ENCODE measurements at regions not wholly inside any gene's neighbourhood (a gene's known extent, or its start where the extent isn't known, plus 50 kb on each side); places are given as distances from the start of the nearest gene placed in this dataset.

- H3K4me2 ChIP-seq (ENCODE audit: insufficient read depth in 1 of 2, low read depth in 2 of 2, low read length in 2 of 2), result no peak overlapping the region
- no peak overlapping the region for H4K91ac ChIP-seq (replicated peaks; ENCODE audit: insufficient read length, low read length)
- TF ChIP-seq MAX (IDR thresholded peaks at IDR 0.05) (no peak), USF2 (IDR thresholded peaks at IDR 0.05; ENCODE audit: low read length) (no peak), CHD2 (IDR thresholded peaks at IDR 0.05; ENCODE audit: low read length) (no peak), ATF3 (IDR thresholded peaks at IDR 0.05; ENCODE audit: insufficient read depth, low read depth, low read length) (no peak), POU5F1 (IDR thresholded peaks at IDR 0.05; ENCODE audit: low read depth, low read length) (no peak), SRF (IDR thresholded peaks at IDR 0.05; ENCODE audit: low read depth, low read length) (no peak)
- no peak overlapping the region for H3K4me3 ChIP-seq (ENCODE audit: extremely low read depth in 1 of 4, insufficient read depth in 2 of 4, low read depth in 3 of 4, low read length in 4 of 4)
- no peak overlapping the region for H3K18ac ChIP-seq (ENCODE audit: extremely low read depth, low read length)
- no peak overlapping the region for H2AK5ac ChIP-seq (ENCODE audit: low read depth, low read length)
- H4K20me1 ChIP-seq (replicated peaks in 1 of 2; ENCODE audit: control insufficient read depth in 1 of 2, insufficient read depth in 2 of 2, low read length in 2 of 2), result no peaks in the 10 kb centered on the region
- CTCF ChIA-PET (ENCODE audit: partially characterized antibody), result interaction anchor here (0.6 to 1.5 kb wide), 4 partner anchors 49 to 309 kb away, joined by 3 to 6 read pairs (median 4); no protein-coding TSS in a partner anchor
- H3K9me3 ChIP-seq (ENCODE audit: insufficient read depth in 2 of 2, low read depth in 1 of 2, low read length in 1 of 2), result peaks cover 0 to 5% of the 10 kb centered on the region in 2 experiments; a peak in 1 of 4 replicates
- H3K79me2 ChIP-seq (ENCODE audit: control insufficient read depth in 1 of 2, insufficient read depth in 2 of 2, low read length in 2 of 2), result no peaks in the 10 kb centered on the region
- POLR2A ChIA-PET (ENCODE audit: partially characterized antibody), result no interaction called here
- 87% methylated on average over 3 of the region's 3 CpGs; no CpG with 5 or more reads in 1 of the 2 experiments for whole genome bisulfite sequencing, 2 experiments (ENCODE audit: extremely low coverage in 1 of 2, insufficient coverage in 1 of 2, insufficient read length in 1 of 2, insufficient replicate concordance in 2 of 2, low coverage in 1 of 2, low lambda C conversion rate in 2 of 2, missing lambda C conversion rate in 1 of 2)
- H2AFZ ChIP-seq (ENCODE audit: low read length), result no peak overlapping the region
- no peak overlapping the region for H2BK120ac ChIP-seq (replicated peaks; ENCODE audit: low read depth, low read length)
- no peak overlapping the region for H3K56ac ChIP-seq (replicated peaks; ENCODE audit: insufficient read length, low read depth, low read length)
- no peak overlapping the region for H3K23ac ChIP-seq (ENCODE audit: insufficient read length)
- H3K14ac ChIP-seq (ENCODE audit: insufficient read length), result no peak overlapping the region
- H3K23me2 ChIP-seq (ENCODE audit: low read depth, low read length), result no peaks in the 10 kb centered on the region
- H2BK20ac ChIP-seq (ENCODE audit: low read length), result no peak overlapping the region
- FAIRE-seq (no peak), DNase-seq (ENCODE audit: low read depth in 1 of 2, low spot score in 2 of 2) (no peak)
- H2BK12ac ChIP-seq (ENCODE audit: low read depth, low read length), result no peak overlapping the region
- H3K27me3 ChIP-seq (replicated peaks in 1 of 4; ENCODE audit: control insufficient read depth in 3 of 4, extremely low read depth in 1 of 4, insufficient read depth in 3 of 4, low read length in 3 of 4), result no peaks in the 10 kb centered on the region
- no peak overlapping the region for H3K9ac ChIP-seq (replicated peaks in 1 of 4; ENCODE audit: extremely low read depth in 1 of 4, low read depth in 3 of 4, low read length in 3 of 4)
- H2BK15ac ChIP-seq (ENCODE audit: low read length), result no peak overlapping the region
- H2BK5ac ChIP-seq (ENCODE audit: low read depth, low read length), result no peak overlapping the region
- H4K8ac ChIP-seq (ENCODE audit: extremely low read depth, insufficient read depth, low read length), result no peak overlapping the region
- no peaks in the 10 kb centered on the region for H3K36me3 ChIP-seq (ENCODE audit: control insufficient read depth in 2 of 4, insufficient read depth in 4 of 4, low read length in 3 of 4)
- no peak overlapping the region for H3K4ac ChIP-seq (replicated peaks; ENCODE audit: insufficient read length, low read depth, low read length)
- no peak overlapping the region for H3K27ac ChIP-seq (ENCODE audit: low read depth, low read length)
- H3K4me1 ChIP-seq (replicated peaks in 1 of 4; ENCODE audit: control insufficient read depth in 3 of 4, insufficient read depth in 4 of 4, low read length in 3 of 4), result no peaks in the 10 kb centered on the region
- H3K79me1 ChIP-seq (ENCODE audit: low read depth, low read length), result no peaks in the 10 kb centered on the region
- H4K5ac ChIP-seq (ENCODE audit: insufficient read length, low read depth, low read length), result no peak overlapping the region
Observed at GRCh38 chr3:72615182-72615581, 233.1 kb downstream of the SHQ1 start.

Data from H1 (cell line).